ENCODE measurements at regions not wholly inside any gene's neighbourhood (a gene's known extent, or its start where the extent isn't known, plus 50 kb on each side); places are given as distances from the start of the nearest gene placed in this dataset.

GRCh38 chr3:117990627-117991026, 1044.0 kb downstream of the IGSF11 start:
- TF ChIP-seq CTCF (conservative IDR thresholded peaks at IDR 0.05; ENCODE audit: low read depth, low read length) = no peak
- no peak for TF ChIP-seq EZH2 (IDR thresholded peaks at IDR 0.05; ENCODE audit: low read length, unreplicated experiment)
- no peak for TF ChIP-seq EZH2phosphoT487 (IDR thresholded peaks at IDR 0.05; ENCODE audit: borderline replicate concordance, low read length)

Data from PC-3 (cell line).